Liver (tissue), 8 donors: ENCODE measurements at regions not wholly inside any gene's neighbourhood (a gene's known extent, or its start where the extent isn't known, plus 50 kb on each side); places are given as distances from the start of the nearest gene placed in this dataset.

Experiments used
- DNase-seq: peaks from one replicate; pipeline ENCODE4 v3.0.0-alpha.2; 2017; ENCODE audit warnings: low spot score
- H3K27ac ChIP-seq, 2 donors: one replicate each; pipeline ENCODE4 v1.7.0; 2013; ENCODE audit warnings: inconsistent platforms in 2 of 2, low read length in 2 of 2, control low read depth in 1 of 2, low read depth in 1 of 2, mild to moderate bottlenecking in 1 of 2
- H3K27me3 ChIP-seq, 4 donors: one replicate each; pipeline versions ENCODE4 v1.6.1 to v1.7.0; 2013; ENCODE audit warnings: low read length in 3 of 4, inconsistent platforms in 1 of 4, mild to moderate bottlenecking in 1 of 4, moderate library complexity in 1 of 4; ENCODE audit not compliant: control insufficient read depth in 4 of 4, insufficient read depth in 4 of 4
- H3K36me3 ChIP-seq, 4 donors: one replicate each; pipeline versions ENCODE4 v1.6.1 to v1.7.0; 2013; ENCODE audit warnings: low read length in 3 of 4, mild to moderate bottlenecking in 3 of 4, low read depth in 1 of 4, moderate library complexity in 1 of 4; ENCODE audit not compliant: control insufficient read depth in 4 of 4, insufficient read depth in 3 of 4
- H3K4me1 ChIP-seq, 4 donors: one replicate each; pipeline versions ENCODE4 v1.6.1 to v1.7.0; 2013; ENCODE audit warnings: low read length in 3 of 4, mild to moderate bottlenecking in 3 of 4, moderate library complexity in 1 of 4; ENCODE audit not compliant: control insufficient read depth in 4 of 4, insufficient read depth in 4 of 4
- H3K4me3 ChIP-seq, 3 donors: one replicate each; pipeline versions ENCODE4 v1.6.1 to v1.7.0; 2013; ENCODE audit warnings: low read length in 3 of 3, control low read depth in 1 of 3, low read depth in 1 of 3, mild to moderate bottlenecking in 1 of 3
- H3K9ac ChIP-seq, 2 donors: one replicate each; pipeline ENCODE4 v1.7.0; 2013; ENCODE audit warnings: low read length in 2 of 2, mild to moderate bottlenecking in 2 of 2, moderate library complexity in 2 of 2, control low read depth in 1 of 2, low read depth in 1 of 2
- H3K9me3 ChIP-seq, 4 donors: one replicate each; pipeline versions ENCODE4 v1.6.1 to v1.7.0; 2013; ENCODE audit warnings: low read length in 3 of 4; ENCODE audit not compliant: control insufficient read depth in 4 of 4
- ATF3 ChIP-seq: IDR thresholded peaks from 2 replicates; pipeline ENCODE4 v1.6.1; 2016; ENCODE audit warnings: antibody characterized with exemption
- CTCF ChIP-seq: fragments of 150-350 bp; IDR thresholded peaks from 2 replicates; pipeline ENCODE4 v1.5.1; 2017; ENCODE audit warnings: improper control_type of control experiment, low read depth, low read length; ENCODE audit not compliant: missing input control
- EGR1 ChIP-seq, 2 donors: IDR thresholded peaks; 2 replicates each; pipeline ENCODE4 v1.6.1; 2016 to 2018; ENCODE audit warnings: antibody characterized with exemption in 2 of 2, low read depth in 2 of 2
- FOXA1 ChIP-seq: IDR thresholded peaks from 2 replicates; pipeline ENCODE4 v1.6.1; 2016; ENCODE audit warnings: antibody characterized with exemption
- FOXA2 ChIP-seq: IDR thresholded peaks from 2 replicates; pipeline ENCODE4 v1.6.1; 2016; ENCODE audit warnings: antibody characterized with exemption
- GABPA ChIP-seq, 2 donors: IDR thresholded peaks in 1 of 2; conservative IDR thresholded peaks in 1 of 2; 2 replicates each; pipeline ENCODE4 v1.6.1; 2016; ENCODE audit warnings: antibody characterized with exemption in 2 of 2, mild to moderate bottlenecking in 1 of 2, moderate library complexity in 1 of 2
- HNF4A ChIP-seq, 2 donors: conservative IDR thresholded peaks; 2 replicates each; pipeline ENCODE4 v1.6.1; 2016; ENCODE audit warnings: antibody characterized with exemption in 2 of 2, mild to moderate bottlenecking in 2 of 2
- JUND ChIP-seq, 2 donors: IDR thresholded peaks; 2 replicates each; pipeline ENCODE4 v1.6.1; 2016; ENCODE audit warnings: antibody characterized with exemption in 2 of 2
- MAX ChIP-seq: IDR thresholded peaks from 2 replicates; pipeline ENCODE4 v1.6.1; 2016; ENCODE audit warnings: antibody characterized with exemption
- NR2F2 ChIP-seq: IDR thresholded peaks from 2 replicates; pipeline ENCODE4 v1.6.1; 2016; ENCODE audit warnings: antibody characterized with exemption
- RAD21 ChIP-seq, 2 donors: IDR thresholded peaks; 2 replicates each; pipeline ENCODE4 v1.6.1; 2016; ENCODE audit warnings: antibody characterized with exemption in 2 of 2, mild to moderate bottlenecking in 2 of 2
- REST ChIP-seq: IDR thresholded peaks from 2 replicates; pipeline ENCODE4 v1.6.1; 2016; ENCODE audit warnings: antibody characterized with exemption, mild to moderate bottlenecking
- RXRA ChIP-seq, 2 donors: IDR thresholded peaks; 2 replicates each; pipeline ENCODE4 v1.6.1; 2017 to 2018; ENCODE audit warnings: antibody characterized with exemption in 2 of 2, mild to moderate bottlenecking in 1 of 2
- SP1 ChIP-seq: IDR thresholded peaks from 2 replicates; pipeline ENCODE4 v1.6.1; 2018; ENCODE audit warnings: antibody characterized with exemption, mild to moderate bottlenecking
- TAF1 ChIP-seq: conservative IDR thresholded peaks from 2 replicates; pipeline ENCODE4 v1.6.1; 2016; ENCODE audit warnings: antibody characterized with exemption, mild to moderate bottlenecking
- YY1 ChIP-seq: IDR thresholded peaks from 2 replicates; pipeline ENCODE4 v1.6.1; 2016; ENCODE audit warnings: antibody characterized with exemption, mild to moderate bottlenecking
- ZBTB33 ChIP-seq: IDR thresholded peaks from 2 replicates; pipeline ENCODE4 v1.6.1; 2016; ENCODE audit warnings: antibody characterized with exemption
- WGBS: extraction: QIAGEN DNeasy Blood & Tissue Kit; methylation state at CpG from one replicate; pipeline ENCODE4 v1.1.7; 2013; 5-methylcytosine and 5-hydroxymethylcytosine counted together
- donor health status: healthy.
- donor health status: healthy.
- donor health status: healthy.
- donor health status: healthy.
- donor health status: healthy.

DNA sequence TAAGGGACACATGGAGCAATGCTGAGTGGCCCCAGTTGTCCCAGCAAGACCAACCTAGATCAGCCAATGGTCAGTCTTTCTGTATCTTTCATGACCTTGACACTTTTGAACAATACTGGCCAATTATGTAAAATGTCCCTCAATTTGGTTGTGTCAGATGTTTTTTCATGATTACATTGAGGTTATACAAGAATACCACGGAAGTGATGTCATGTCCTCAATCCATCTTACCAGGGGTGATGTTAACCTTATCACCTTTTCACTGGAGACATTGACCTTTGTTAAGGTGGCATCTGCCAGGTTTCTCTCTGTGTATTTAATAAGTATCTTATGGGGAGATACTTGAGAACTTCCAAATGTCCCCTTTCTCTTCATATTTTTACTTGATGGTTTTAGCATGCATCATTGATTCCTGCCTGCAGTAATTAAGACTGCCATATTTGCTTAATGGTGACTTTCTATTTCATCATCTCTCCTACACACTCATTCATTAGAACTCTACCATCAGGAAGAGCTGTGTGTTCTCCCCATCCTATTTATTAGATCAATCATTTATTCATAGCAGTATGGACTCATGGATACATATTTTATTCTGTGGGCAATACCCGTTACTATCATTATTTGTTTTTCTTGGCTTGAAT is 64.7 kb upstream of the RFLNA start:
- no peak overlapping the region for H3K27ac ChIP-seq
- peaks cover 0 to 3% (median 0%) of the 10 kb centered on the region in 4 donors for H3K9me3 ChIP-seq
- no peak for TF ChIP-seq ZBTB33
- TF ChIP-seq RAD21 (IDR thresholded peaks at IDR 0.05), result no peak
- no peak for TF ChIP-seq FOXA2
- TF ChIP-seq EGR1 (IDR thresholded peaks at IDR 0.05; ENCODE audit: low read depth in 2 of 2), result no peak
- no peak for TF ChIP-seq MAX
- no peak for TF ChIP-seq RXRA (IDR thresholded peaks at IDR 0.05)
- no peak for TF ChIP-seq GABPA (IDR thresholded peaks at IDR 0.05 in 1 of 2, conservative IDR thresholded peaks at IDR 0.05 in 1 of 2)
- TF ChIP-seq SP1, result no peak
- H3K4me3 ChIP-seq, result no peak overlapping the region
- DNase-seq, result no peak
- H3K36me3 ChIP-seq, result no peaks in the 10 kb centered on the region
- 86% methylated on average over 2 of the region's 2 CpGs for WGBS
- H3K9ac ChIP-seq, result no peak overlapping the region
- H3K27me3 ChIP-seq, result no peaks in the 10 kb centered on the region
- no peaks in the 10 kb centered on the region for H3K4me1 ChIP-seq

GRCh38 chr12:124230789-124231188 is 64.1 kb upstream of the RFLNA start:
- no peak overlapping the region for H3K9ac ChIP-seq
- no peak for TF ChIP-seq REST
- TF ChIP-seq NR2F2, result no peak
- TF ChIP-seq RAD21 (IDR thresholded peaks at IDR 0.05), result no peak
- TF ChIP-seq FOXA2, result no peak
- no peak for TF ChIP-seq ZBTB33
- TF ChIP-seq SP1, result no peak
- no peak for TF ChIP-seq GABPA (IDR thresholded peaks at IDR 0.05 in 1 of 2, conservative IDR thresholded peaks at IDR 0.05 in 1 of 2)
- TF ChIP-seq JUND (IDR thresholded peaks at IDR 0.05), result no peak
- no peak for TF ChIP-seq HNF4A (conservative IDR thresholded peaks at IDR 0.05)
- no peak for TF ChIP-seq MAX
- no peak for TF ChIP-seq YY1
- no peak for TF ChIP-seq TAF1
- TF ChIP-seq EGR1 (IDR thresholded peaks at IDR 0.05; ENCODE audit: low read depth in 2 of 2), result no peak
- TF ChIP-seq ATF3, result no peak
- no peak for TF ChIP-seq CTCF
- no peak for TF ChIP-seq FOXA1
- TF ChIP-seq RXRA (IDR thresholded peaks at IDR 0.05), result no peak
- no peak overlapping the region for H3K27ac ChIP-seq
- no peaks in the 10 kb centered on the region for H3K36me3 ChIP-seq
- 99% methylated on average over 3 of the region's 3 CpGs for WGBS
- no peak overlapping the region for H3K4me3 ChIP-seq
- no peaks in the 10 kb centered on the region for H3K4me1 ChIP-seq
- no peaks in the 10 kb centered on the region for H3K27me3 ChIP-seq
- peaks cover 0 to 3% (median 0%) of the 10 kb centered on the region in 4 donors for H3K9me3 ChIP-seq
- DNase-seq, result no peak
